Upper lobe of left lung (tissue), 6 donors: ENCODE measurements at regions not wholly inside any gene's neighbourhood (a gene's known extent, or its start where the extent isn't known, plus 50 kb on each side); places are given as distances from the start of the nearest gene placed in this dataset.
"Not testable (repeated sequence)": the region's sequence is repeated elsewhere in the genome, so short reads cannot be mapped to it uniquely, and the experiment has no call there.

Experiments
- ATAC-seq, 2 donors: fragments of 200-7000 bp; cut with Tn5 transposase; one replicate each; pipeline ENCODE4 v1.9.1; 2022; ENCODE audit warnings: mild to moderate bottlenecking in 2 of 2, moderate library complexity in 2 of 2; ENCODE audit not compliant: low FRiP score in 2 of 2
- DNase-seq, 2 donors: peaks; one replicate each; pipeline ENCODE4 v3.0.0-alpha.2; 2019 to 2020
- H3K27ac ChIP-seq, 4 donors: fragments of 200-600 bp; sonication (generic); one replicate each; pipeline ENCODE4 v1.5.1; 2016 to 2019
- H3K27me3 ChIP-seq, 4 donors: fragments of 200-600 bp; sonication (generic); one replicate each; pipeline ENCODE4 v1.5.1; 2017 to 2019
- H3K36me3 ChIP-seq, 4 donors: fragments of 200-600 bp; sonication (generic); one replicate each; pipeline ENCODE4 v1.5.1; 2016 to 2019
- H3K4me1 ChIP-seq, 4 donors: fragments of 200-600 bp; sonication (generic); one replicate each; pipeline ENCODE4 v1.5.1; 2018 to 2019
- H3K4me3 ChIP-seq, 4 donors: fragments of 200-600 bp; sonication (generic); one replicate each; pipeline ENCODE4 v1.5.1; 2017 to 2019; ENCODE audit warnings: mild to moderate bottlenecking in 2 of 4, moderate library complexity in 1 of 4
- H3K9me3 ChIP-seq, 4 donors: fragments of 200-600 bp; sonication (generic); one replicate each; pipeline ENCODE4 v1.5.1; 2018 to 2019
- CTCF ChIP-seq, 6 experiments: fragments of 450-650 bp in 4 of 6; fragments of 200-600 bp in 2 of 6; sonication (generic) in 2 of 6; IDR thresholded peaks; one replicate each; pipeline ENCODE4 v1.5.1; 2016 to 2019; ENCODE audit warnings: antibody characterized with exemption in 6 of 6
- EP300 ChIP-seq, 4 donors: sonication (generic); formaldehyde crosslinking; IDR thresholded peaks; one replicate each; pipeline ENCODE4 v1.5.1; 2017; ENCODE audit warnings: antibody characterized with exemption in 4 of 4, control low read depth in 2 of 4
- POLR2A ChIP-seq, 4 donors: fragments of 450-650 bp; IDR thresholded peaks; one replicate each; pipeline ENCODE4 v1.5.1; 2016 to 2017; ENCODE audit warnings: antibody characterized with exemption in 4 of 4, mild to moderate bottlenecking in 2 of 4
- POLR2AphosphoS5 ChIP-seq, 2 donors: sonication (generic); formaldehyde crosslinking; IDR thresholded peaks; one replicate each; pipeline ENCODE4 v1.5.1; 2017; ENCODE audit warnings: antibody characterized with exemption in 2 of 2
- WGBS, 2 donors: methylation state at CpG; one replicate each; pipeline ENCODE4 v1.1.5; 2017 to 2018; 5-methylcytosine and 5-hydroxymethylcytosine counted together
- donor health status: DM: no; HTN: no; CAD: no; lungs with moderate emphysema.
- donor health status: DM: no; HTN: yes; CAD: no; lungs with severe emphysema.

- H3K27ac ChIP-seq, result no peak overlapping the region
Measured at GRCh38 chr13:78121001-78121400, 202.4 kb upstream of the EDNRB start.

GRCh38 chr13:78120144-78120543 lies 201.5 kb upstream of the EDNRB start:
- not testable (repeated sequence) for H3K27ac ChIP-seq, H3K27me3 ChIP-seq, H3K9me3 ChIP-seq, ATAC-seq, DNase-seq, H3K4me1 ChIP-seq, H3K4me3 ChIP-seq, H3K36me3 ChIP-seq
- 30 to 41% methylated on average over 1 of the region's 1 CpG for WGBS, 2 donors

More at GRCh38 chr13:78121001-78121400, 202.4 kb upstream of the EDNRB start:
- Histone ChIP-seq H3K9me3 (no peaks in the 10 kb centered on the region), H3K4me1 (peaks cover 0 to 7% (median 6%) of the 10 kb centered on the region in 4 donors), H3K27me3 (no peaks in the 10 kb centered on the region), H3K4me3 (peak overlapping the region in 1 of 4 donors; percentile 19), H3K36me3 (no peaks in the 10 kb centered on the region)
- ATAC-seq (no peak), DNase-seq (no peak)
- no peak for TF ChIP-seq EP300 (IDR thresholded peaks at IDR 0.05)
- TF ChIP-seq POLR2AphosphoS5 (IDR thresholded peaks at IDR 0.05), result no peak
- TF ChIP-seq POLR2A (IDR thresholded peaks at IDR 0.05), result no peak
- no peak for TF ChIP-seq CTCF (IDR thresholded peaks at IDR 0.05)
- 33 to 41% methylated on average over 3 of the region's 3 CpGs for WGBS, 2 donors

GRCh38 chr13:78117070-78117469 lies 198.4 kb upstream of the EDNRB start:
- ATAC-seq, H3K9me3 ChIP-seq, H3K4me1 ChIP-seq, H3K4me3 ChIP-seq, H3K36me3 ChIP-seq, H3K27me3 ChIP-seq, H3K27ac ChIP-seq, DNase-seq: not testable (repeated sequence)
- 86 to 100% methylated on average over 2 of the region's 2 CpGs for WGBS, 2 donors

GRCh38 chr13:78105656-78106055 lies 187.0 kb upstream of the EDNRB start:
- no peak for TF ChIP-seq EP300 (IDR thresholded peaks at IDR 0.05)
- no peak for TF ChIP-seq POLR2A (IDR thresholded peaks at IDR 0.05)
- TF ChIP-seq CTCF (IDR thresholded peaks at IDR 0.05), result no peak
- TF ChIP-seq POLR2AphosphoS5 (IDR thresholded peaks at IDR 0.05), result no peak
- H3K4me3 ChIP-seq, result no peak overlapping the region
- H3K27me3 ChIP-seq, result no peaks in the 10 kb centered on the region
- no peak overlapping the region for H3K27ac ChIP-seq
- H3K9me3 ChIP-seq, result no peaks in the 10 kb centered on the region
- H3K36me3 ChIP-seq, result no peaks in the 10 kb centered on the region
- H3K4me1 ChIP-seq, result no peaks in the 10 kb centered on the region
- no peak for DNase-seq
- no peak for ATAC-seq

- DNase-seq (no peak), ATAC-seq (no peak)
- no peaks in the 10 kb centered on the region for H3K36me3 ChIP-seq
- H3K9me3 ChIP-seq, result no peaks in the 10 kb centered on the region
- no peaks in the 10 kb centered on the region for H3K4me1 ChIP-seq
- no peak overlapping the region for H3K27ac ChIP-seq
- no peaks in the 10 kb centered on the region for H3K27me3 ChIP-seq
- 87 to 91% methylated on average over 2 of the region's 2 CpGs for WGBS, 2 donors
- no peak overlapping the region for H3K4me3 ChIP-seq
- TF ChIP-seq POLR2A (IDR thresholded peaks at IDR 0.05) (no peak), EP300 (IDR thresholded peaks at IDR 0.05) (no peak), POLR2AphosphoS5 (IDR thresholded peaks at IDR 0.05) (no peak), CTCF (IDR thresholded peaks at IDR 0.05) (no peak)
Measured at GRCh38 chr13:78103936-78104335, 185.3 kb upstream of the EDNRB start.

GRCh38 chr13:78102741-78103140 lies 184.1 kb upstream of the EDNRB start:
- H3K27ac ChIP-seq, result no peak overlapping the region
- ATAC-seq, result no peak
- WGBS, 2 donors, result 86% methylated on average over 2 of the region's 2 CpGs

More at GRCh38 chr13:78102741-78103140, 184.1 kb upstream of the EDNRB start:
- Histone ChIP-seq H3K27me3 (no peaks in the 10 kb centered on the region), H3K4me3 (no peak overlapping the region), H3K36me3 (no peaks in the 10 kb centered on the region), H3K4me1 (no peaks in the 10 kb centered on the region), H3K9me3 (no peaks in the 10 kb centered on the region)
- TF ChIP-seq EP300 (IDR thresholded peaks at IDR 0.05), result no peak
- TF ChIP-seq CTCF (IDR thresholded peaks at IDR 0.05), result no peak
- TF ChIP-seq POLR2A (IDR thresholded peaks at IDR 0.05), result no peak
- TF ChIP-seq POLR2AphosphoS5 (IDR thresholded peaks at IDR 0.05), result no peak
- no peak for DNase-seq
